Ectodermal cell (in vitro differentiated cells): ENCODE measurements at regions not wholly inside any gene's neighbourhood (a gene's known extent, or its start where the extent isn't known, plus 50 kb on each side); places are given as distances from the start of the nearest gene placed in this dataset.
"Not testable (repeated sequence)": the region's sequence is repeated elsewhere in the genome, so short reads cannot be mapped to it uniquely, and the experiment has no call there.

Source experiments
- H3K27ac ChIP-seq: 2 replicates; pipeline ENCODE4 v1.7.0; 2013; ENCODE audit warnings: mild to moderate bottlenecking, low read depth, low read length; ENCODE audit not compliant: insufficient read depth, poor library complexity, severe bottlenecking
- H3K27me3 ChIP-seq: 2 replicates; pipeline ENCODE4 v1.7.0; 2013; ENCODE audit warnings: mild to moderate bottlenecking, low read length; ENCODE audit not compliant: insufficient read depth, control insufficient read depth, poor library complexity, severe bottlenecking
- H3K36me3 ChIP-seq: one replicate; pipeline ENCODE4 v1.7.0; 2013; ENCODE audit warnings: low read length; ENCODE audit not compliant: control insufficient read depth, insufficient read depth
- H3K4me1 ChIP-seq: one replicate; pipeline ENCODE4 v1.7.0; 2013; ENCODE audit warnings: low read length; ENCODE audit not compliant: control insufficient read depth, insufficient read depth
- H3K4me3 ChIP-seq: 2 replicates; pipeline ENCODE4 v1.7.0; 2013; ENCODE audit warnings: low read depth, low read length, control low read depth; ENCODE audit not compliant: insufficient read depth
- H3K9me3 ChIP-seq: 2 replicates; pipeline ENCODE4 v1.7.0; 2013; ENCODE audit warnings: mild to moderate bottlenecking, low read length, moderate library complexity; ENCODE audit not compliant: control insufficient read depth
- WGBS, 2 experiments: methylation state at CpG; one replicate each; pipeline ENCODE4 v1.1.7; 2013; ENCODE audit warnings: missing lambda C conversion rate in 2 of 2; 5-methylcytosine and 5-hydroxymethylcytosine counted together

- not testable (repeated sequence) for H3K4me3 ChIP-seq, H3K9me3 ChIP-seq, H3K27me3 ChIP-seq, H3K27ac ChIP-seq, H3K4me1 ChIP-seq, H3K36me3 ChIP-seq
- 89 to 99% methylated on average over 3 of the region's 3 CpGs for WGBS, 2 experiments
Observed at GRCh38 chr4:9110700-9111099, 59.5 kb upstream of the FAM90A26 start.

GRCh38 chr4:9103148-9103524, 67.1 kb upstream of the FAM90A26 start:
- 6 to 24% methylated on average over 3 to 5 of the region's 6 CpGs for WGBS, 2 experiments
- not testable (repeated sequence) for H3K9me3 ChIP-seq, H3K36me3 ChIP-seq, H3K4me3 ChIP-seq, H3K27me3 ChIP-seq, H3K4me1 ChIP-seq, H3K27ac ChIP-seq

GRCh38 chr4:9102471-9103147, 67.6 kb upstream of the FAM90A26 start:
- not testable (repeated sequence) for H3K4me3 ChIP-seq, H3K4me1 ChIP-seq, H3K27me3 ChIP-seq, H3K27ac ChIP-seq, H3K9me3 ChIP-seq, H3K36me3 ChIP-seq
- WGBS, 2 experiments: 91 to 92% methylated on average over 22 of the region's 22 CpGs

- not testable (repeated sequence) for H3K4me1 ChIP-seq, H3K27ac ChIP-seq, H3K4me3 ChIP-seq, H3K9me3 ChIP-seq, H3K27me3 ChIP-seq, H3K36me3 ChIP-seq
- 87 to 89% methylated on average over 5 of the region's 5 CpGs for WGBS, 2 experiments
Observed at GRCh38 chr4:9096330-9096729, 73.9 kb upstream of the FAM90A26 start.

GRCh38 chr4:9078796-9079195, 91.4 kb upstream of the FAM90A26 start:
- not testable (repeated sequence) for H3K36me3 ChIP-seq, H3K4me3 ChIP-seq, H3K27ac ChIP-seq, H3K27me3 ChIP-seq, H3K4me1 ChIP-seq, H3K9me3 ChIP-seq
- WGBS, 2 experiments: 92 to 94% methylated on average over 15 of the region's 15 CpGs

- 91 to 92% methylated on average over 3 of the region's 3 CpGs for WGBS, 2 experiments
- H3K36me3 ChIP-seq, H3K27me3 ChIP-seq, H3K4me3 ChIP-seq, H3K27ac ChIP-seq, H3K4me1 ChIP-seq, H3K9me3 ChIP-seq: not testable (repeated sequence)
Observed at GRCh38 chr4:9076974-9077373, 93.2 kb upstream of the FAM90A26 start.

GRCh38 chr4:9076486-9076885, 93.7 kb upstream of the FAM90A26 start:
- H3K9me3 ChIP-seq, H3K27ac ChIP-seq, H3K27me3 ChIP-seq, H3K4me3 ChIP-seq, H3K4me1 ChIP-seq, H3K36me3 ChIP-seq: not testable (repeated sequence)
- 90 to 100% methylated on average over 1 of the region's 2 CpGs for WGBS, 2 experiments

- H3K9me3 ChIP-seq, H3K4me1 ChIP-seq: not testable (repeated sequence)
Observed at GRCh38 chr4:9073371-9073770, 96.8 kb upstream of the FAM90A26 start.

GRCh38 chr4:9072521-9073220, 97.5 kb upstream of the FAM90A26 start:
- not testable (repeated sequence) for H3K9me3 ChIP-seq
- 80 to 83% methylated on average over 13 to 14 of the region's 14 CpGs for WGBS, 2 experiments

More at GRCh38 chr4:9073371-9073770, 96.8 kb upstream of the FAM90A26 start:
- not testable (repeated sequence) for H3K4me3 ChIP-seq, H3K27ac ChIP-seq, H3K36me3 ChIP-seq, H3K27me3 ChIP-seq
- WGBS, 2 experiments: 84 to 85% methylated on average over 6 of the region's 6 CpGs

GRCh38 chr4:9067923-9068322, 102.3 kb upstream of the FAM90A26 start:
- not testable (repeated sequence) for H3K4me3 ChIP-seq, H3K27me3 ChIP-seq, H3K36me3 ChIP-seq, H3K27ac ChIP-seq, H3K9me3 ChIP-seq, H3K4me1 ChIP-seq
- WGBS, 2 experiments: 84 to 89% methylated on average over 2 of the region's 2 CpGs

More at GRCh38 chr4:9072521-9073220, 97.5 kb upstream of the FAM90A26 start:
- not testable (repeated sequence) for H3K27me3 ChIP-seq, H3K4me1 ChIP-seq, H3K4me3 ChIP-seq, H3K36me3 ChIP-seq
- peak overlapping the region; percentile 72 for H3K27ac ChIP-seq
